GM12878 (cell line): ENCODE measurements at regions not wholly inside any gene's neighbourhood (a gene's known extent, or its start where the extent isn't known, plus 50 kb on each side); places are given as distances from the start of the nearest gene placed in this dataset.
A peak's percentile ranks its signal among the peaks of the same experiment; 100 is the strongest.

Experiments used
- ATAC-seq: fragments of 200-7000 bp; cut with Tn5 transposase; 3 replicates; pipeline ENCODE4 v1.9.1; 2020; ENCODE audit warnings: mild to moderate bottlenecking, moderate library complexity
- BruUV-seq: library from RNA; stranded (reverse); fragments of 400-500 nt; replicated peaks from 2 replicates; lab custom pipeline; 2021; lab: Mats Ljungman, UMichigan
- CTCF ChIA-PET: fragments of 300-600 bp; sonication (Branson Sonifier 250); formaldehyde crosslinking; extraction: SDS; loops from one replicate; lab custom pipeline; 2021; ENCODE audit warnings: inconsistent platforms; lab: Yijun Ruan, JAX
- POLR2A ChIA-PET: fragments of 350-600 bp; formaldehyde crosslinking; extraction: SDS; loops from one replicate; lab custom pipeline; 2021; ENCODE audit warnings: inconsistent platforms; lab: Charles Lee
- RAD21 ChIA-PET: fragments of 300-600 bp; sonication (Branson Sonifier 250); formaldehyde crosslinking; loops from one replicate; lab custom pipeline; 2023; ENCODE audit warnings: antibody characterized with exemption; ENCODE audit not compliant: unreplicated experiment; lab: Charles Lee
- SMC1A ChIA-PET: fragments of 300-600 bp; sonication (Branson Sonifier 250); formaldehyde crosslinking; loops from one replicate; lab custom pipeline; 2023; ENCODE audit not compliant: unreplicated experiment, uncharacterized antibody; lab: Charles Lee
- DNase-seq: peaks from one replicate; pipeline ENCODE4 v3.0.0-alpha.2; 2011; ENCODE audit warnings: low read depth, low spot score
- FAIRE-seq: peaks from 3 replicates; lab custom pipeline; 2011; peaks lifted over from hg19 to GRCh38; lab: Jason Lieb, UNC
- H2AFZ ChIP-seq: 2 replicates; pipeline ENCODE4 v1.6.0; 2011; ENCODE audit warnings: low read depth, low read length, control low read depth; ENCODE audit not compliant: control insufficient read depth
- H3K27ac ChIP-seq: 2 replicates; pipeline ENCODE4 v1.5.1; 2011; ENCODE audit warnings: control low read depth; ENCODE audit not compliant: control insufficient read depth, insufficient read depth
- H3K27me3 ChIP-seq, 2 experiments: replicated peaks in 1 of 2; 2 replicates each; pipeline versions ENCODE4 v1.6.0 to v1.6.1; 2011; ENCODE audit warnings: low read length in 1 of 2; ENCODE audit not compliant: control insufficient read depth in 2 of 2, insufficient read depth in 2 of 2
- H3K36me3 ChIP-seq, 2 experiments: 2 replicates each; pipeline ENCODE4 v1.5.1; 2011; ENCODE audit warnings: low read length in 1 of 2; ENCODE audit not compliant: control insufficient read depth in 2 of 2, insufficient read depth in 2 of 2
- H3K4me1 ChIP-seq: 2 replicates; pipeline ENCODE4 v1.6.1; 2011; ENCODE audit warnings: mild to moderate bottlenecking, low read length, moderate library complexity, mixed read lengths; ENCODE audit not compliant: control insufficient read depth, insufficient read depth
- H3K4me2 ChIP-seq: 2 replicates; pipeline ENCODE4 v1.6.0; 2011; ENCODE audit warnings: control low read depth; ENCODE audit not compliant: control insufficient read depth, insufficient read depth
- H3K4me3 ChIP-seq: fragments of 200-600 bp; sonication (generic); 2 replicates; pipeline ENCODE4 v1.5.1; 2016
- H3K79me2 ChIP-seq: 2 replicates; pipeline ENCODE4 v1.6.0; 2011; ENCODE audit warnings: low read length; ENCODE audit not compliant: control insufficient read depth, insufficient read depth
- H3K9ac ChIP-seq: 2 replicates; pipeline ENCODE4 v1.8.0; 2011; ENCODE audit warnings: low read length, control low read depth, mixed read lengths; ENCODE audit not compliant: control insufficient read depth, insufficient read depth
- H3K9me3 ChIP-seq: replicated peaks from 3 replicates; pipeline ENCODE4 v1.5.1; 2011; ENCODE audit warnings: mild to moderate bottlenecking, low read length; ENCODE audit not compliant: control insufficient read depth, insufficient read depth
- H4K20me1 ChIP-seq: 2 replicates; pipeline ENCODE4 v1.6.0; 2011; ENCODE audit not compliant: control insufficient read depth, insufficient read depth
- BHLHE40 ChIP-seq, 2 experiments: fragments of 450-650 bp in 1 of 2; IDR thresholded peaks; 2 replicates each; pipeline ENCODE4 v1.6.1; 2011 to 2017; ENCODE audit warnings: low read depth in 2 of 2, borderline replicate concordance in 1 of 2, improper control_type of control experiment in 1 of 2, low read length in 1 of 2, mild to moderate bottlenecking in 1 of 2
- CBX5 ChIP-seq: sonication (generic); IDR thresholded peaks from 2 replicates; pipeline ENCODE4 v1.6.1; 2016; ENCODE audit warnings: low read depth, moderate library complexity, mild to moderate bottlenecking, inconsistent platforms
- CEBPZ ChIP-seq: fragments of 150-350 bp; IDR thresholded peaks from 2 replicates; pipeline ENCODE4 v1.6.1; 2016; ENCODE audit warnings: low read depth, low read length
- E4F1 ChIP-seq: fragments of 450-650 bp; IDR thresholded peaks from 2 replicates; pipeline ENCODE4 v1.6.1; 2018; ENCODE audit warnings: borderline replicate concordance, mild to moderate bottlenecking; ENCODE audit not compliant: partially characterized antibody
- EGR1 ChIP-seq, 2 experiments: IDR thresholded peaks; 1 replicate in 1 of 2; 2 replicates in 1 of 2; pipeline ENCODE4 v1.6.1; 2011 to 2012; ENCODE audit warnings: low read depth in 2 of 2, low read length in 2 of 2, borderline replicate concordance in 1 of 2, mild to moderate bottlenecking in 1 of 2, moderate library complexity in 1 of 2
- EZH2 ChIP-seq: IDR thresholded peaks from 2 replicates; pipeline ENCODE4 v1.6.1; 2012; ENCODE audit warnings: low read depth, mild to moderate bottlenecking, control low read depth, inconsistent platforms, low read length, borderline replicate concordance; ENCODE audit not compliant: control insufficient read depth
- GABPA ChIP-seq: IDR thresholded peaks from 2 replicates; pipeline ENCODE4 v1.6.1; 2014; ENCODE audit warnings: antibody characterized with exemption, low read depth, mild to moderate bottlenecking, inconsistent platforms
- HDAC6 ChIP-seq: fragments of 200-600 bp; sonication (generic); IDR thresholded peaks from one replicate; pipeline ENCODE4 v1.8.0; 2017; ENCODE audit warnings: antibody characterized with exemption; ENCODE audit not compliant: unreplicated experiment
- MTA2 ChIP-seq: fragments of 450-650 bp; IDR thresholded peaks from 2 replicates; pipeline ENCODE4 v1.6.1; 2016; ENCODE audit warnings: low read depth, mild to moderate bottlenecking, moderate library complexity
- NFYA ChIP-seq: IDR thresholded peaks from 2 replicates; pipeline ENCODE4 v1.6.1; 2011; ENCODE audit warnings: low read depth, mild to moderate bottlenecking, low read length, improper control_type of control experiment, borderline replicate concordance
- PAX8 ChIP-seq: fragments of 450-650 bp; IDR thresholded peaks from 2 replicates; pipeline ENCODE4 v1.6.1; 2017; ENCODE audit warnings: mild to moderate bottlenecking, moderate library complexity
- SREBF2 ChIP-seq: IDR thresholded peaks from 2 replicates; pipeline ENCODE4 v1.6.1; 2012; ENCODE audit warnings: mild to moderate bottlenecking, low read length
- ZBTB4 ChIP-seq: fragments of 450-650 bp; formaldehyde crosslinking; IDR thresholded peaks from 2 replicates; pipeline ENCODE4 v1.4.0; 2022; ENCODE audit warnings: mild to moderate bottlenecking, moderate library complexity
- ZNF217 ChIP-seq: fragments of 450-650 bp; IDR thresholded peaks from 2 replicates; pipeline ENCODE4 v1.6.1; 2017; ENCODE audit warnings: antibody characterized with exemption, mild to moderate bottlenecking
- WGBS: methylation state at CpG from one replicate; pipeline ENCODE4 v1.1.6; 2016; ENCODE audit warnings: low lambda C conversion rate; ENCODE audit not compliant: insufficient replicate concordance, insufficient coverage; ENCODE audit errors: missing lambda C conversion rate; 5-methylcytosine and 5-hydroxymethylcytosine counted together
- in situ Hi-C: fragments of 300-500 bp; cut with MboI; formaldehyde crosslinking; loops from 9 replicates; pipeline ENCODE4 v1.14.3; 2018; ENCODE audit warnings: mixed read lengths
- intact Hi-C: fragments of 100-400 bp; cut with micrococcal nuclease; formaldehyde crosslinking; loops from one replicate; pipeline ENCODE4 v1.14.2; 2022; ENCODE audit not compliant: unreplicated experiment

GRCh38 chr12:62191491-62192179 lies 68.6 kb upstream of the USP15 start:
- H3K9me3 ChIP-seq, result no peaks in the 10 kb centered on the region
- no peaks in the 10 kb centered on the region for H3K36me3 ChIP-seq
- H4K20me1 ChIP-seq, result no peaks in the 10 kb centered on the region
- no TSS peak for BruUV-seq
- H3K9ac ChIP-seq, result no peak overlapping the region
- DNase-seq (no peak), ATAC-seq (no peak; the same call in 2 of the 3 replicates), FAIRE-seq (no peak)
- peaks cover 15 to 21% of the 10 kb centered on the region in 2 experiments for H3K27me3 ChIP-seq
- in situ Hi-C loops (no loop called here), intact Hi-C loops (no loop called here)
- SMC1A ChIA-PET, result no interaction called here
- peak overlapping the region; percentile 41 for H3K4me2 ChIP-seq
- TF ChIP-seq BHLHE40 (IDR thresholded peaks at IDR 0.05; ENCODE audit: borderline replicate concordance in 1 of 2, low read depth in 2 of 2, low read length in 1 of 2) (no peak), PAX8 (no peak), MTA2 (no peak), ZNF217 (no peak), GABPA (no peak), CEBPZ (no peak), NFYA (no peak), CBX5 (no peak), E4F1 (no peak), SREBF2 (no peak), EGR1 (IDR thresholded peaks at IDR 0.05; ENCODE audit: borderline replicate concordance in 1 of 2, low read depth in 2 of 2, low read length in 2 of 2) (no peak), ZBTB4 (no peak), EZH2 (no peak), HDAC6 (no peak)
- H3K4me3 ChIP-seq, result no peak overlapping the region
- 1% methylated on average over 40 of the region's 41 CpGs for WGBS
- POLR2A ChIA-PET, result no interaction called here
- CTCF ChIA-PET, result no interaction called here
- H3K27ac ChIP-seq, result no peak overlapping the region
- no peak overlapping the region for H2AFZ ChIP-seq
- peaks cover 3% of the 10 kb centered on the region; the same call in 1 of the 2 replicates for H3K4me1 ChIP-seq
- H3K79me2 ChIP-seq, result no peaks in the 10 kb centered on the region
- RAD21 ChIA-PET, result no interaction called here
